Non-pigmented ciliary epithelial cell (primary cell): ENCODE measurements at regions not wholly inside any gene's neighbourhood (a gene's known extent, or its start where the extent isn't known, plus 50 kb on each side); places are given as distances from the start of the nearest gene placed in this dataset.

ENCODE experiments used
- DNase-seq: peaks from one replicate; pipeline ENCODE4 v3.0.0-alpha.2; 2010; ENCODE audit warnings: low read depth

DNA sequence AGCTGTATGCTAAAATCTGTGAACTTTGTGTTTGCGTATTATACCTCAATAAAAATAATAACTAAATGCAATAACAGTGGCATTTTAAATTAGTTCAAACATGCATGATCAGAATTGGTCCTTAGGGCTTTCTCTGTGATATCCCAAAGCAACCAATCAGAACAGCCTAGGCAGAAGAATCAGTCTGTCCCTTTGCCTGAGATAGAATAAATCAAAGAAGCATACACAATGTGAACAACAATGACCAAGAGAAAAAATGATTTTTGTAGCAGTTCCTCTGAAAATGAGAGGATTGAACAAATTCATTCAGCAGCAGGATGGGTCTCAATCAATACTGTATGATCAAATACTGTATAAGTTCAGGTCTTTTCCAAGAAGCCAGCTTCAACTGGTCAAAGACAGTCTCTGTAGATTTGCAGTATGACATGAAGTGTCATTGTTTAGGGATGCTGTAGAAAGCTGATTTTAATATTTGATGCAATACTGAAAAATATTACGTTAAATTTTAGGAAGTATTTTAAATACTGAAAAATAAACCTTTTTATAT, 1071.6 kb downstream of the AGBL1 start:
- DNase-seq = no peak

DNA sequence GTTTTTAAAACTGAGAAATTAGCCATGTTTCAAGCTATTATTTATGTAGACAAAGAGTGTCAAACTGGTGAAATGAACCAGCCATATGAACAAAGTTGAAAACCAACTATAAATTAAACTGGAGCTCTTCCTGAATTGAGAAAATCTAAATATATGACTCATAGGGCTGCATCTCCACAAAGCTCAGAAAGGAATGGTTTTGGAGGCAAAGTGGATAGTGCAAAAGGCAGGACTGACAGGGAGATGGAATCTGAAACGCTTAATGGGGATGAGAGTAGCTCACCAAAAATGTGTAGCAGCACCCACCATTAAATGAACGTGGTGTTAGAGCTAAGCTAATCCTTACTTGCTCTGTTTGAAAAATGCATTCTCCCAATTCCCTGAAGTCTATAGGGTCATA, 1066.0 kb downstream of the AGBL1 start:
- no peak for DNase-seq

DNA sequence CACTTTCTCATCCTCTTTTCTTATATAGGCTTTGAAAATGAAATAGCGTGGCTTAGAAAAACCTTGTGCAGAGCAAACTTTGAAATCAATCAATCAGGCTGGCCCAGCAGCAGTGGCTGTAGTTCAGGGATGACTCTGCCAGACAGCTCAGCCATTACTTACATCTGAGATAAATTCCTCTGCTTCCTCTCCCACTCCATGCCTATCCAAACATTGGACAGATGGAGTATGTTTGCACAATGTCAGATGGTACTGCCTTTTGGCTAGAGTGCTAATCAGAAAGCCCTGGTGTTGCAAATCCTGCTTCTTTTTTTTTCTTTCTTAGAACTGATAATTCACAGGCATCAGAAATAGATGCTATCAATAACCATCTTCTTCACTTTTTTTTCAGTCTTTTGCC, 1065.1 kb downstream of the AGBL1 start:
- no peak for DNase-seq

DNA sequence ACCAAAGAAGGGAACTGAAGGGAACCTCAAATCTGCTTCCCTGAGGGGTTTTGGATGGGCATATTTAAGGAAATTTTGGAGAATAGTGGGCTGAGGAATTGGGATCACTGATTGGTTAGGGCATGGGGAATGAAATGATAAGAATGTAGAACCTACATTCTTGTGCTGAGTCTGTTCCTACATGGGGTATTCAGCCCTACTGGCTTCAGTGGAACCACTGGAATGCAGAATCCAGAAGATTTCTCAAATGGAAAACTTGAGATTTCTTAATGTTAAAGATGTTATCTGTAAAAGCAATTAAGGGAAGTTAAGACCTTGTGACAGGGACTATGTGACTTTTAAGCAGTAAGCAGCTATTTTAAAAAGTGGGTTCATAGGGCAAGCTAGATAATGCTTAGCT, 1062.4 kb downstream of the AGBL1 start:
- no peak for DNase-seq

DNA sequence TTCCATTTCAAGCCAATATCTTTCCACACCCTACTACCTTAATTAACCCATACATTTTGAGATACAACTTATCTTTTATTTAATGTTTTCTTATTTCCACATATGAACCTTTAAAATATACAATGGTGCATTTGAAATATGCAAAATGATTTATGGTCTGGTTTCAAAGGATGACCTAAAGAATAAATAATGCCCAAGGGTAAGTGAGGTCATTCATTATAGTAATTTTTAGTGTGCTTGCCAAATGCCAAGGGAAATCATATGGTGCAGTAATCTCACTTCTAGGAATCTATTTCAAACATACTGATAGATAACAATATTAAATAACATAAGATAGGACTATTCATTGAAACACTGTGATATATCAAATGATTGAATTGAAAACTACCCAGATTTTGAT, 1055.4 kb downstream of the AGBL1 start:
- DNase-seq = no peak

DNA sequence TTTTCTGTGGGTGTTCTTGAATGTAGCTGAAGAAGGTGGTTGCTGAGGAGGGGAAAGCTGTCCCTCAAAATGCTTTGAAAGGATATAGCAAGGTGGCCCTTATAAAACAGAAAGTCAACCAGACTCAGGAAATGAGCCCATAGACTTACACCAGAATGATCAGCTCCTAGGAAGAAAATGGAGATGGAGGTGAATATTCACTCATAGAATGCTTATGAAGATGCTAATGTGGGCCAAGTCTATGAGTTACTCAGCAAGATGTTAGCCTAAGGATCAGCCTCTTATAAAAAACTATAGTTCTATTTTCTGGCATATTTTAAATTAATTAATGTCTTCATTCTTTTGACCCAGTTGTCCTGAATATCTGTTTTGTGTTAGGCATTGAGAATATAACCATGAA, 1054.0 kb downstream of the AGBL1 start:
- no peak for DNase-seq

DNA sequence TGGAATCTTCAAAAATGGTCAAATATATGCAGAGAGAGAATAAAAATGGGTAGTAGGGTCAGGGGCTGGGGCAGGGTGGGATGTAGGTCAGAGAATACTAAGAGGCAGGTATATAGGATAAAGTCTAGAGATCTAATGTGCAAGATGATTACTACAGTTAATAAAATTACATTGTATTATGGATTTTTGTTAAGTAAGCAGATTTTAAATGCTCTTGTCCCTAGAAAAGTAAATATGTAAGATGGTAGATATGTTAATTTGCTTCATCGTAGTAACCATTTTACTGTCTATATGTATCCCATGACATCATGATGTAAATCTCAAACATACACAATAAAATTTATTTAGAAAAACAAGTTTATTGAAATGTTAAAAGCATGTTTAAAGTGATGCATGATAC, 1051.4 kb downstream of the AGBL1 start:
- no peak for DNase-seq

DNA sequence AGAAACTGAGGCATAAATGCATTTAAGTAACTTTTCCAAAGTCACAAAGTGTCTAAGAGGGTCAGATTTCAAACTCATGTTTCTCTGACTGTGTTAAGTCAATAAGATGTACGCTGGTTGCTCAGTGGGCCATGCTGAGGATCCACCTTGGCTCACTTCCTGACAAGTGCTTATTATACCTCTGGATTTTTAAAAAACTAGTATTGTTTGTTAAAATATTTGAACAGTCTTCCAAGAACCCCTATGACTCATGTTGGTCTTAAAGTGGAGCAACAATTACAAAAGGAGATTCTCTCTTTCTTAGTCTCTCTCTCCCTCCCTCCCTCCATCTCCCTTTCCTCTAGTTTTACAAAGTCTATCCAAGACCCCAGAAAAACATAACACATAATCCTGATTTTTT, 1050.2 kb downstream of the AGBL1 start:
- no peak for DNase-seq

DNA sequence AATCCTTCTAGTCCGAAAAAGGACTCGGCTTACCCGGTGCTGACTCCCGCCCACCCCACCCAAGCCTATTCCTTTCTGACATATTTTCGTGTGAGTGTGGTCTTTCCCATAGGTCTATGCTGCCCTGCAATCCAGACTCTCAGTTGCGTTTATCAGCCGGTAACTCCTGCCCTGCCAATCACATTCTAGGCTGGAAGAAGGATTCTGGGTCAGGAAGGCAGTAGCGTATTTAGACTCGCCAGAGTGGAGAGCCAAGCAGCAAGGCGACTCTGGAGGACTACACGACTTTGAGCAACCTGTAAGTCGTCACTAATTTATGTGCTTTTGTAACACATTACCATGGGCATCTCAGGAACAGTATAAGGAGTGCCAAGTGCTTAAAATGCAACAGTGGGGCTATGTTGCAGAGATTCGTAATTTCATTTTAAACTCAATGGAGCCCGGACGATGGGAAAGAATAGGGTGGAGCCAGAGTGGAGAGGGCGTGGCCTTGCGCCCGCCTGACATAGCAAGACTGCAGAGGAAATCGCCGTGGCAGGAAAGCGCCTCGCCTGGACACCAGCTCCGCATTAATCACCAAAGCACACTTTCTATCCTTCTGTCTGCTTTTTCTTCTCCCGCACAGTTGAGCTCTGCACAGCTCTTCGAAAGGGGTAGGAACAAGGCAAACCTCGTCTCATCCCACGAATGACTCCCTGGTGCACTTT, 1044.2 kb downstream of the AGBL1 start:
- no peak for DNase-seq

DNA sequence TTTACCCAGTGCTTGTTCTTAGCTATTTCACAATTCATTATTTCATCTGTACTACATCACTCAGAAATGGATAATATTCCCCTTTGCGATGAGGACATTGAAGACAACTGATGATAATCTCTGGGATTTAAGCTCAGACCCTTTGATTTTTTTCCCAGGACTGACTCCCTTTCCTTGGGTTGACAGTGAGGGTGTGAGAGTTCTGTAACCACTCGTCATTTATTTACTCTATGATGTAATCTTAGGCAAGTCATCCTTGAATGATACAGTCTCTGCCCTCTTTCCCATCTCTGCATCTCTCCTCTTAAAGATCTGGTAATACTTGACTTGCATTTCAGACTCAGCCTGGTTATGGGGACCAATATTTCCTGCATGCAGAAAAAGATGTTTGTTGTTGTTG, 1041.7 kb downstream of the AGBL1 start:
- DNase-seq = no peak

DNA sequence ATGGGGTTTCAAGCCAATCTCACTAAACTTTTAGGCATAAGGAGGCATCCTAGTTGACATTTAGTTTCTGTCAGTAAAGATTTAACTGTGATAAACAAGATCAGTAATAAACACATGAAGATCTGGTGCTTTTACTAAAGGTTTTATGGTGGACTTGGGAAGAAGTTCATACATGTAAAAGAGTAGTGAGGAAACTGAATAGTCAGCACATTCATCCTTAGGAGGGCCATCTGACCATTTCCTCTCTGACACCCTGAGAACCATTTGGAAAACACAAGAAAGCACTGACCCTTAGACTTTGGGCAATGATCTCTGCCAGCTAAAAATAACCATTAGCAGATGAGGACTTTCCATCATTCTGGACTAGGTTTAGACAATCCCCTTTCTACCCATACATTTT, 1040.9 kb downstream of the AGBL1 start:
- no peak for DNase-seq

DNA sequence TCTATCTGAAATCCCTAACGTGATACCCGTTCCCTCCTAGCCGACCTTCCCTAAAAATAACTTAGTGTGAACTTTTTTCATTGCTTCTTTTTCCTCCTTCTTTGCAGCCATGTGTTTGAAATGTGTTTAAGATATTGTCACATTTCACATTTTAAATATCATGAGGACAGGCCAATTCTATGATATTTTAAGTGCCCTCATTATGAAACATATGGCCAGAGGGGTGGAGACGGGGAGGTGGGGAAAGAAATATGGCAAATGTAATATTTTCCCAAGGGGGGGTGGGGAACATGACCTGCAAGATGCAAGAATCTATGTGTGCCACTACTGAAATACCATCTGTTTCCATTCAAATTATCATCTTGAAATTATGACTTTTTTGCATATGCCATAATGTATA, 1039.2 kb downstream of the AGBL1 start:
- no peak for DNase-seq

DNA sequence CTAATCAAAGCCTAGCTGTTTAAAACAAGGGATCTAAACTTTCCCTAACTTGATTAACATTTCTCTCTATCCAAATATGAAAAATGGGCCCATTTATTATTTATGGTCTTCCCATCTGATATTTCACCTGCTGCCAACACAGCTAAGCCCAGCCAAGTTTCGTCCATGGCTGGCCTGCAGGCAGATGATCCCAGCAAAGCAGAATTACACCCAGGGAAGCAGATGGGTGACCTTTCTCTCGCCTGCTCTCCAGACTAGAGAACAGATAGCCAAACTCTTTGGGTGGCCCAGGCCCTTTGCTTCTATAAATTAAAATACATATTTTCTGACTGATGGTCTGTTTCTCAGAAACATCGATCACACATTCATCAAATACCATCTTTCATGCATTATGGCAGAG, 1038.8 kb downstream of the AGBL1 start:
- no peak for DNase-seq

DNA sequence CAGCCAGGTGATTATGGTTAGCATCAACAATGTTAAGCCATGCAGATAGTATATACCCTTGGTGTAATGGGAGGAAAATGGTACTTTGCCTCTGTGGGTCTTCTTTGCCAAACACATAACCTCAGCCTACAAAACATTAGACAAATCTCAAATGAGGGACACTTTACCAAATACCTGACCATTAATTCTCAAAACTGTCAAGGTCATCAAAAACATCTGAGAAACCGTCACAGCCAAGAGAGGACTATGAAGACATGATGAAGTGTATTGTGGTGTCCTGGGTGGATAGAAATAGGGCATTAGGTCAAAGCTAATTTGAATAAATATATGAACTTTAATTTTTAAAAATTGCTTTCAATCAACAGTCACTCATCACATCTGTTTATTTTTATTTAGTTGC, 1036.1 kb downstream of the AGBL1 start:
- no peak for DNase-seq

DNA sequence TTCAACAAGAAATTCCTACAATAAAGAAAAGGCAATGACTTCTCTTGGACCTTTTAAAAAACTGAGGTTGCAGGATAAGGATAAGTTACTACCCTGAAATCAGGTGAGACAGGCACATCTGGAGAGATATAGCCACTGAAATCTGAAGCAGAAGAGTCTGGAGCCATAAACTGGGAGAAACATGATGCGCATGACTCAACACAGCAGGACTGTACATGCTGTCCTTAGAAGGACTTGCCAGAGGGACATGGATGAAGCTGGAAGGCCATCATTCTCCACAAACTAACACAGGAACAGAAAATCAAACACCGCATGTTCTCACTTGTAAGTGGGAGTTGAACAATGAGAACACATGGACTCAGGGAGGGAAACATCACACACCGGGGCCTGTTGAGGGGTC, 1020.2 kb downstream of the AGBL1 start:
- DNase-seq = no peak

DNA sequence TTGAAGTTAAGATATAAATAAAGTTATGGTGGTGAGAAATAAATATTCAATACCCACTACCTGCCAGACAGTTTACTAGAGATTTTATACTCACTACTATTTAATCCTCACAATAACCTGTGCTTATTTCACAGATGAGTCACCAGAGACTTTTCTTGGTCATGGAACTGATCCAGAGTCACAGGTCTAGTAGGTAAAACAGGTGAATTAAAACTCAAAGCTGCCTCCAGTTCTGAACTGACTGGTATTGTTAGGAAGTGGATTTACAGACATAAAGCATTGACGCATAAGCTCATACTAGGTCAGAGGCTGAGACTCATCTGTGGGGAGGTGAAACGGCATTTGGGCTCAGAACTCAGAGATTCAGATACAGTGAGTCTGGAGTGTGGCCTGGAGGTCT, 1009.9 kb downstream of the AGBL1 start:
- no peak for DNase-seq

DNA sequence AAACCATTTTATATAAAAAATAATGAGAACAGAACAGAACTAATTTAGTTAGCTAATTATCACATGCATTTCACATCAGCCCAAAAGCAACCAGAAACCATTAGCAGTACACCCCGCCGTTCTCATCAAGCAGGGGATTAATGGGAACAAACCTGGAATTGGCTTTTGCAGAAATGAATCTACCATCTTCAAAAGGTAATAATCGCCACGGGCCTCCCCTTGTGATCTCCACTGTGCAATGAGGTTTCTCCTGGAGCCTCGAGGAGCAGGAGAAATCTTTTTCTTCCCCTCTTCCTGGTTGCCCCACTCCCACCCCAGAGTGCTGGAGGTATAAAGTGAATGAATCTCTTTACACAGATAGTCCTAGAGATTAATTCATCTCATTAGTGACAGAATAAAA, 1003.5 kb downstream of the AGBL1 start:
- DNase-seq = no peak

DNA sequence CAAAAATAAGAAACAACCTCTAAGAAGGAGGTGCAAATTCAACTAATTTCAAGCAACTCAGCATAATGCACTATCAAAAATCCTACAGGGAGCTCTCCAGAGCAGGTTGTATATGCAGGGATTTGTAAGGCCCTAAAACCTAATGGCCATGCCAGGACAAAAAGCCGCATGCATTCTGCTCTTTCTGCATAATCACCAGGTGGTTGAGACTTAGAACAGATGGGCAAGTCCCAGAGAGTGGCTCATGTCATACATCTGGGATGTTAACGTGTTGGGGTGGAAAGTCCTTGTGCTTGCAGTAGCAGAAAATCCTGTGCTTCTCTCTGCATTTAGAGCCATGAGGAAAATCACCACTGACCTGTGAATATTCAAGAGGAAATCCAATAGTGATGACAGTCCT, 1002.9 kb downstream of the AGBL1 start:
- no peak for DNase-seq

DNA sequence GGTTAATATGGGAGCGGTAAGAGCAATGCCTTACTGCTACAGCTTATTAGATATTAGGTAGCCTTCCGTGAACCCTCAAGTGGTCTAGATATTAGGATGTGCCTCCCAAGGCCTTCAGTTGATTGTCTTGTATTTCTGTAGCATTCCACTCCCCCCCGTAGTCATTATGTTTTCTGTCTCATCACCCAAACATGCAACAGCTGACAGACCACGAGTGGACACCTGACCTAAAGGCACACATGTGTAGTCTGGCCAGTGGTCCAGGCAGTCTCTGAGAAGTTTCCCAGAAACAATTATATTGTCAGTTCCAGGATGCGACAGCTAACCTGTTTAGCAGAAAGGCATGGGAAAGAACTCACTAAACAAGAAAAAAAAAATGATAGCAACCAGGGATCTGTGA, 1000.9 kb downstream of the AGBL1 start:
- no peak for DNase-seq
